ENCODE measurements at regions not wholly inside any gene's neighbourhood (a gene's known extent, or its start where the extent isn't known, plus 50 kb on each side); places are given as distances from the start of the nearest gene placed in this dataset.
"Not testable (repeated sequence)": the region's sequence is repeated elsewhere in the genome, so short reads cannot be mapped to it uniquely, and the experiment has no call there.

DNA sequence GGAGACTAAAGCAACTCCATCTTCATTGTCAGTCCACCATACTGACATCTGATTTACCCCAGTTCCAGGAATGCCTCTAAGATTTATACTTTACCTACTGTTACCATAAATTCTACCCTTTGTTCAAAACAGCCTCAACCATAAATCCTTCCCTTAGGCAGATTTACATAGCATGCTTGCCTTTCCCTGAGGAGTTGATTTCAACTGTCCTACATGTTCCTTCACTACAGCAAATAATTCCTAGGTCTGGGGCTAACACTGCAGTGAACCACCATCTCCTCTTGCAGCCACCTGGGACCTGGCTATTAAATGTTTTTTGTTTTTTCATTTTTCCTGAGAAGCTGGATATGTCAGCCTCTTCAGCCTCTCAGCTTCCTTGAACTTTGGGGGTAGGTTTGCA lies 166.9 kb upstream of the PDE4D start:
- Histone ChIP-seq H3K36me3 (ENCODE audit: control insufficient read depth in 2 of 3, insufficient read depth in 3 of 3, low read length in 3 of 3) (no peaks in the 10 kb centered on the region), H3K4me3 (ENCODE audit: low read length) (no peak overlapping the region), H3K27me3 (ENCODE audit: control insufficient read depth in 2 of 2, insufficient read depth in 2 of 2, low read length in 2 of 2) (no peaks in the 10 kb centered on the region), H3K9me3 (ENCODE audit: control insufficient read depth in 2 of 3, low read length in 3 of 3) (no peaks in the 10 kb centered on the region), H3K27ac (ENCODE audit: low read depth, low read length) (no peak overlapping the region), H3K4me1 (ENCODE audit: control insufficient read depth in 2 of 2, insufficient read depth in 2 of 2, low read length in 2 of 2) (no peaks in the 10 kb centered on the region)
- no peaks in the 10 kb centered on the region for H3K27me3 Mint-ChIP-seq
- H3K36me3 Mint-ChIP-seq: no peaks in the 10 kb centered on the region
- no peak overlapping the region for H3K4me3 Mint-ChIP-seq
- DNase-seq (no peak), ATAC-seq (no peak)
- CTCF ChIA-PET: no interaction called here
- H3K9me3 Mint-ChIP-seq: peaks cover 0 to 14% (median 4%) of the 10 kb centered on the region in 11 donors
- POLR2A ChIA-PET: no interaction called here
- intact Hi-C loops (cut with micrococcal nuclease): no loop called here
- no peak overlapping the region for H3K27ac Mint-ChIP-seq
- H3K4me1 Mint-ChIP-seq: no peaks in the 10 kb centered on the region

- intact Hi-C loops (cut with micrococcal nuclease): no loop called here
- no peaks in the 10 kb centered on the region for H3K36me3 ChIP-seq (ENCODE audit: control insufficient read depth in 2 of 3, insufficient read depth in 3 of 3, low read length in 3 of 3)
Measured at GRCh38 chr5:60056191-60056590, 162.7 kb upstream of the PDE4D start.

GRCh38 chr5:60055168-60055567 lies 161.6 kb upstream of the PDE4D start:
- ATAC-seq (no peak), DNase-seq (no peak)
- H3K4me3 Mint-ChIP-seq: no peak overlapping the region
- H3K4me3 ChIP-seq (ENCODE audit: low read length): no peak overlapping the region
- no peaks in the 10 kb centered on the region for H3K4me1 ChIP-seq (ENCODE audit: control insufficient read depth in 2 of 2, insufficient read depth in 2 of 2, low read length in 2 of 2)
- intact Hi-C loops (cut with micrococcal nuclease): no loop called here
- H3K36me3 ChIP-seq (ENCODE audit: control insufficient read depth in 2 of 3, insufficient read depth in 3 of 3, low read length in 3 of 3): no peaks in the 10 kb centered on the region
- H3K27me3 ChIP-seq (ENCODE audit: control insufficient read depth in 2 of 2, insufficient read depth in 2 of 2, low read length in 2 of 2): no peaks in the 10 kb centered on the region
- no peaks in the 10 kb centered on the region for H3K36me3 Mint-ChIP-seq
- no peaks in the 10 kb centered on the region for H3K4me1 Mint-ChIP-seq
- no peak overlapping the region for H3K27ac Mint-ChIP-seq
- H3K9me3 ChIP-seq (ENCODE audit: control insufficient read depth in 2 of 3, low read length in 3 of 3): no peaks in the 10 kb centered on the region
- CTCF ChIA-PET: no interaction called here
- no peak overlapping the region for H3K27ac ChIP-seq (ENCODE audit: low read depth, low read length)
- H3K9me3 Mint-ChIP-seq: peaks cover 0 to 19% (median 5%) of the 10 kb centered on the region in 11 donors
- H3K27me3 Mint-ChIP-seq: no peaks in the 10 kb centered on the region
- POLR2A ChIA-PET: no interaction called here

More at GRCh38 chr5:60056191-60056590, 162.7 kb upstream of the PDE4D start:
- H3K27ac Mint-ChIP-seq: no peak overlapping the region
- no peak overlapping the region for H3K4me3 ChIP-seq (ENCODE audit: low read length)
- H3K4me1 Mint-ChIP-seq: no peaks in the 10 kb centered on the region
- H3K27ac ChIP-seq (ENCODE audit: low read depth, low read length): no peak overlapping the region
- ChIA-PET CTCF (no interaction called here), POLR2A (no interaction called here)
- ATAC-seq (no peak), DNase-seq (no peak)
- H3K9me3 ChIP-seq (ENCODE audit: control insufficient read depth in 2 of 3, low read length in 3 of 3): no peaks in the 10 kb centered on the region
- no peaks in the 10 kb centered on the region for H3K4me1 ChIP-seq (ENCODE audit: control insufficient read depth in 2 of 2, insufficient read depth in 2 of 2, low read length in 2 of 2)
- no peaks in the 10 kb centered on the region for H3K36me3 Mint-ChIP-seq
- no peaks in the 10 kb centered on the region for H3K27me3 ChIP-seq (ENCODE audit: control insufficient read depth in 2 of 2, insufficient read depth in 2 of 2, low read length in 2 of 2)
- H3K27me3 Mint-ChIP-seq: no peaks in the 10 kb centered on the region
- no peak overlapping the region for H3K4me3 Mint-ChIP-seq
- H3K9me3 Mint-ChIP-seq: peaks cover 0 to 12% (median 5%) of the 10 kb centered on the region in 11 donors

DNA sequence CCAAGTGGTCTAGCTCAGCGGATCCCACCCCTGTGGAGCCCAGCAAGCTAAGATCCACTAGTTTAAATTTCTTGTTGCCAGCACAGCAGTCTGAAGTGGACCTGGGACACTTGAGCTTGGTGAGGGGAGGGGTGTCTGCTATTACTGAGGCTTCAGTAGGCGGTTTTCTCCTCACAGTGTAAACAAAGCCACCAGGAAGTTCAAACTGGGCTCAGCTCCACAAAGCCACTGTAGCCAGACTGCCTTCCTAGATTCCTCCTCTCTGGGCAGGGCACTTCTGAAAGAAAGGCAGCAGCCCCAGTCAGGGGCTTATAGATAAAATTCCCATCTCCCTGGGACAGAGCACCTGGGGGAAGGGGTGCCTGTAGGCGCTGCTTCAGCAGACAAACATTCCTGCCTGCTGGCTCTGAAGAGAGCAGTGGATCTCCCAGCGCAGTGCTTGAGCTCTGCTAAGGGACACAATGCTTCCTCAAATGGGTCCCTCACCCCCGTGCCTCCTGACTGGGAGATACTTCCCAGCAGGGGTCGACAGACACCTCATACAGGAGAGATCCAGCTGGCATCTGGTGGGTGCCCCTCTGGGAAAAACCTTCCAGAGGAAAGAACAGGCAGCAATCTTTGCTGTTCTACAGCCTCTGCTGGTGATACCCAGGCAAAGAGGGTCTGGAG lies 148.6 kb upstream of the PDE4D start:
- H3K4me1 ChIP-seq (ENCODE audit: control insufficient read depth in 2 of 2, insufficient read depth in 2 of 2, low read length in 2 of 2); H3K27ac ChIP-seq (ENCODE audit: low read depth, low read length); H3K27me3 Mint-ChIP-seq; ATAC-seq; DNase-seq; H3K4me3 ChIP-seq (ENCODE audit: low read length); H3K4me3 Mint-ChIP-seq; CTCF ChIA-PET; intact Hi-C loops (cut with micrococcal nuclease); H3K27ac Mint-ChIP-seq; H3K9me3 ChIP-seq (ENCODE audit: control insufficient read depth in 2 of 3, low read length in 3 of 3); H3K27me3 ChIP-seq (ENCODE audit: control insufficient read depth in 2 of 2, insufficient read depth in 2 of 2, low read length in 2 of 2); POLR2A ChIA-PET; H3K36me3 ChIP-seq (ENCODE audit: control insufficient read depth in 2 of 3, insufficient read depth in 3 of 3, low read length in 3 of 3); H3K9me3 Mint-ChIP-seq; H3K36me3 Mint-ChIP-seq; H3K4me1 Mint-ChIP-seq: not testable (repeated sequence)

DNA sequence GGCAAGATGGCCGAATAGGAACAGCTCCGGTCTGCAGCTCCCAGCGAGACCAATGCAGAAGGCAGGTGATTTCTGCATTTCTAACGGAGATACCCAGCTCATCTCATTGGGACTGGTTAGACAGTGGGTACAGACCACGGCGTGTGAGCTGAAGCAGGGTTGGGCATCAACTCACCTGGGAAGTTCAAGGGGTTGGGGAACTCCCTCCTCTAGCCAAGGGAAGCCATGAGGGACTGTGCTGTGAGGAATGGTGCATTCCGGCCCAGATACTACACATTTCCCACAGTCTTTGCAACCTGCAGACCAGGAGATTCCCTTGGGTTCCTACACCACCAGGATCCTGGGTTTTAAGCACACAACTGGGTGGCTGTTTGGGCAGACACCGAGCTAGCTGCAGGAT lies 148.0 kb upstream of the PDE4D start:
- H3K4me3 Mint-ChIP-seq: peak overlapping the region in 1 of 10 donors; percentile 10
- H3K27me3 Mint-ChIP-seq; H3K27ac ChIP-seq (ENCODE audit: low read depth, low read length); intact Hi-C loops (cut with micrococcal nuclease); H3K36me3 ChIP-seq (ENCODE audit: control insufficient read depth in 2 of 3, insufficient read depth in 3 of 3, low read length in 3 of 3); H3K4me1 Mint-ChIP-seq; H3K27ac Mint-ChIP-seq; ATAC-seq; H3K4me1 ChIP-seq (ENCODE audit: control insufficient read depth in 2 of 2, insufficient read depth in 2 of 2, low read length in 2 of 2); H3K27me3 ChIP-seq (ENCODE audit: control insufficient read depth in 2 of 2, insufficient read depth in 2 of 2, low read length in 2 of 2); H3K9me3 ChIP-seq (ENCODE audit: control insufficient read depth in 2 of 3, low read length in 3 of 3); POLR2A ChIA-PET; H3K36me3 Mint-ChIP-seq; CTCF ChIA-PET; H3K9me3 Mint-ChIP-seq; H3K4me3 ChIP-seq (ENCODE audit: low read length); DNase-seq: not testable (repeated sequence)

DNA sequence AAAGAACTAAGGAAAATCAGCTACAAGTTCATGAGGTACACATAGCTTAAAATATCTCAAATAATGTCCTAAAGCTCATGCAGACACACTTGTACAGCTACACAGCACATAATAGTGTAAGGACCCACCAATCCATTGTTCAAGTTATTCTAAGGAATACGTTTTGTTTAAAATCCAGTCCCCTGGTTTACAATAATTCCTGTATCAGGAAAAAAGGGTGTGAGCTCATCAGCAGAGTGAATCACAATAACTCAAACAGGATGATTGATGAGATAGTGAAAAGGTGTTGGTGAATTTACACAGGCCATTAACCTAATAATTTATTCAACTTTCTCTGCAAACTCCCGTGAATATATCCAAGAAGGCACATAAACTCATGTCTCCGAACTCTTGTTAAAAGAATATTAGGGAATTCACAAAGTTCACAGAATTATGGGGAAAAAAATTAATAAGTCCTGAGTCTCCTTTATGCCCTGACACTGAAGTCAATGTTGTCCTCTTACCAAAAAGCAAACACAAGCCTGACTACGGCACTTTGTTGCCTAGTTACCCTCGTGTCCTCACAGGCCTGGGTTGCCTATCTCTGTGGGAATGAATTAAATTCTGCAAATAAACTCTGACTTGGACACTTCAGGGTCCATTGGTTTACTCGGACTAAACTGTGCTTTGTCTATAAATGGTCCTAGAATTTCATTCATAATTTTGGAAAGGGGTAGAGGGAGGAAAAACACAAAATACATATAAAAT lies 142.8 kb upstream of the PDE4D start:
- Histone ChIP-seq H3K27me3 (ENCODE audit: control insufficient read depth in 2 of 2, insufficient read depth in 2 of 2, low read length in 2 of 2) (no peaks in the 10 kb centered on the region), H3K9me3 (ENCODE audit: control insufficient read depth in 2 of 3, low read length in 3 of 3) (no peaks in the 10 kb centered on the region), H3K4me1 (ENCODE audit: control insufficient read depth in 2 of 2, insufficient read depth in 2 of 2, low read length in 2 of 2) (no peaks in the 10 kb centered on the region), H3K36me3 (ENCODE audit: control insufficient read depth in 2 of 3, insufficient read depth in 3 of 3, low read length in 3 of 3) (no peaks in the 10 kb centered on the region), H3K4me3 (ENCODE audit: low read length) (no peak overlapping the region), H3K27ac (ENCODE audit: low read depth, low read length) (no peak overlapping the region)
- ATAC-seq: no peak
- Mint-ChIP-seq H3K4me3 (no peak overlapping the region), H3K27ac (no peak overlapping the region), H3K9me3 (peaks cover 0 to 10% (median 2%) of the 10 kb centered on the region in 11 donors), H3K36me3 (peaks cover 0 to 4% (median 0%) of the 10 kb centered on the region in 5 donors), H3K27me3 (no peaks in the 10 kb centered on the region), H3K4me1 (no peaks in the 10 kb centered on the region)
- POLR2A ChIA-PET: no interaction called here
- intact Hi-C loops (cut with micrococcal nuclease): no loop called here
- no peak for DNase-seq
- CTCF ChIA-PET: no interaction called here

DNA sequence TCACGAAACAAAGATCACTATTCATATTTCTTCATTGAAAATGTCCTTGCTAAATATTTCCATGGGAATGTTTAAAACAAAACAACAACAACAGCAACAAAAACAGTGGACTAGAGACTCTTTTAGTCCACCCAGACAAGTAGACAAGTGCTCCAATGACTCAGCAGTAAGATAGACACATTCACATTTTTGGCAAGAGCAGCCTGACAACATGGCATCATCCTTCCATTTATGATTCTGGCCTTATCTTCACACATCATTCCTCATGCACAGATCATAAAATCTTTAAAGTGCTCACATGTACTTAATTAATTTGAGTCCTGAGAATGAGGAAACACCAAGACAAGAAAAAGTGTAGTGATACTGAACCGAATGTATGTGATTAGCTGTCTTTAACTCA lies 132.6 kb upstream of the PDE4D start:
- no peak for ATAC-seq
- H3K36me3 Mint-ChIP-seq: no peaks in the 10 kb centered on the region
- Histone ChIP-seq H3K27ac (ENCODE audit: low read depth, low read length) (no peak overlapping the region), H3K9me3 (ENCODE audit: control insufficient read depth in 2 of 3, low read length in 3 of 3) (peaks cover 0 to 3% (median 0%) of the 10 kb centered on the region in 3 experiments), H3K36me3 (ENCODE audit: control insufficient read depth in 2 of 3, insufficient read depth in 3 of 3, low read length in 3 of 3) (no peaks in the 10 kb centered on the region), H3K4me1 (ENCODE audit: control insufficient read depth in 2 of 2, insufficient read depth in 2 of 2, low read length in 2 of 2) (no peaks in the 10 kb centered on the region), H3K4me3 (ENCODE audit: low read length) (no peak overlapping the region), H3K27me3 (ENCODE audit: control insufficient read depth in 2 of 2, insufficient read depth in 2 of 2, low read length in 2 of 2) (no peaks in the 10 kb centered on the region)
- H3K4me3 Mint-ChIP-seq: no peak overlapping the region
- intact Hi-C loops (cut with micrococcal nuclease): no loop called here
- no peak for DNase-seq
- POLR2A ChIA-PET: no interaction called here
- no peak overlapping the region for H3K27ac Mint-ChIP-seq
- H3K9me3 Mint-ChIP-seq: peaks cover 0 to 8% (median 0%) of the 10 kb centered on the region in 11 donors
- H3K27me3 Mint-ChIP-seq: no peaks in the 10 kb centered on the region
- CTCF ChIA-PET: no interaction called here
- no peaks in the 10 kb centered on the region for H3K4me1 Mint-ChIP-seq
